ENCODE measurements at regions not wholly inside any gene's neighbourhood (a gene's known extent, or its start where the extent isn't known, plus 50 kb on each side); places are given as distances from the start of the nearest gene placed in this dataset.

DNA sequence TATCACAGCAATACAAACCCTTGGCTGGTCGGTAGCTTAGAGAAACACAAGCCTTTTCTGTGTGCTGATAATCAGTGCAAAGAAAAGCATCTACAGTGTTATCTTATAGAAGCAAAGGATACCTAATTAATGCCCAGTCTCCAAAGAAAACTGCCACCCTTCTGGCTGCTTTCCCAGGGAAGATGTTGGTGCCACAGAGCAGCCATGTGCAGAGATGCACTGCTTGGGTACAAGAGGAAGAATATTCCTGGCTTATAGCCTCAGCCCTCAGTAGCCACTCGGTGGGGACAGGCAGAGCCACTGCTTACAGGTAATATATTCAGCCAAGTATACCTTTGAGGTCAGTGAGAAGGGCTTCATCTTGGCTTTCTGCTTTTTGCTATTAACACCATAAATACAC is 185.3 kb downstream of the PCSK1 start:
- TF ChIP-seq, protein P1, sequence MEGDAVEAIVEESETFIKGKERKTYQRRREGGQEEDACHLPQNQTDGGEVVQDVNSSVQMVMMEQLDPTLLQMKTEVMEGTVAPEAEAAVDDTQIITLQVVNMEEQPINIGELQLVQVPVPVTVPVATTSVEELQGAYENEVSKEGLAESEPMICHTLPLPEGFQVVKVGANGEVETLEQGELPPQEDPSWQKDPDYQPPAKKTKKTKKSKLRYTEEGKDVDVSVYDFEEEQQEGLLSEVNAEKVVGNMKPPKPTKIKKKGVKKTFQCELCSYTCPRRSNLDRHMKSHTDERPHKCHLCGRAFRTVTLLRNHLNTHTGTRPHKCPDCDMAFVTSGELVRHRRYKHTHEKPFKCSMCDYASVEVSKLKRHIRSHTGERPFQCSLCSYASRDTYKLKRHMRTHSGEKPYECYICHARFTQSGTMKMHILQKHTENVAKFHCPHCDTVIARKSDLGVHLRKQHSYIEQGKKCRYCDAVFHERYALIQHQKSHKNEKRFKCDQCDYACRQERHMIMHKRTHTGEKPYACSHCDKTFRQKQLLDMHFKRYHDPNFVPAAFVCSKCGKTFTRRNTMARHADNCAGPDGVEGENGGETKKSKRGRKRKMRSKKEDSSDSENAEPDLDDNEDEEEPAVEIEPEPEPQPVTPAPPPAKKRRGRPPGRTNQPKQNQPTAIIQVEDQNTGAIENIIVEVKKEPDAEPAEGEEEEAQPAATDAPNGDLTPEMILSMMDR (IDR thresholded peaks at IDR 0.05): no peak
- no peak for TF ChIP-seq TCF7L2 (IDR thresholded peaks at IDR 0.05; ENCODE audit: low read depth, low read length)
- TF ChIP-seq SIN3A (IDR thresholded peaks at IDR 0.05; ENCODE audit: borderline replicate concordance, insufficient read depth, low read depth, low read length): no peak
- no peak for TF ChIP-seq POLR2AphosphoS5 (IDR thresholded peaks at IDR 0.05; ENCODE audit: low read depth, low read length)
- TF ChIP-seq, protein P2, sequence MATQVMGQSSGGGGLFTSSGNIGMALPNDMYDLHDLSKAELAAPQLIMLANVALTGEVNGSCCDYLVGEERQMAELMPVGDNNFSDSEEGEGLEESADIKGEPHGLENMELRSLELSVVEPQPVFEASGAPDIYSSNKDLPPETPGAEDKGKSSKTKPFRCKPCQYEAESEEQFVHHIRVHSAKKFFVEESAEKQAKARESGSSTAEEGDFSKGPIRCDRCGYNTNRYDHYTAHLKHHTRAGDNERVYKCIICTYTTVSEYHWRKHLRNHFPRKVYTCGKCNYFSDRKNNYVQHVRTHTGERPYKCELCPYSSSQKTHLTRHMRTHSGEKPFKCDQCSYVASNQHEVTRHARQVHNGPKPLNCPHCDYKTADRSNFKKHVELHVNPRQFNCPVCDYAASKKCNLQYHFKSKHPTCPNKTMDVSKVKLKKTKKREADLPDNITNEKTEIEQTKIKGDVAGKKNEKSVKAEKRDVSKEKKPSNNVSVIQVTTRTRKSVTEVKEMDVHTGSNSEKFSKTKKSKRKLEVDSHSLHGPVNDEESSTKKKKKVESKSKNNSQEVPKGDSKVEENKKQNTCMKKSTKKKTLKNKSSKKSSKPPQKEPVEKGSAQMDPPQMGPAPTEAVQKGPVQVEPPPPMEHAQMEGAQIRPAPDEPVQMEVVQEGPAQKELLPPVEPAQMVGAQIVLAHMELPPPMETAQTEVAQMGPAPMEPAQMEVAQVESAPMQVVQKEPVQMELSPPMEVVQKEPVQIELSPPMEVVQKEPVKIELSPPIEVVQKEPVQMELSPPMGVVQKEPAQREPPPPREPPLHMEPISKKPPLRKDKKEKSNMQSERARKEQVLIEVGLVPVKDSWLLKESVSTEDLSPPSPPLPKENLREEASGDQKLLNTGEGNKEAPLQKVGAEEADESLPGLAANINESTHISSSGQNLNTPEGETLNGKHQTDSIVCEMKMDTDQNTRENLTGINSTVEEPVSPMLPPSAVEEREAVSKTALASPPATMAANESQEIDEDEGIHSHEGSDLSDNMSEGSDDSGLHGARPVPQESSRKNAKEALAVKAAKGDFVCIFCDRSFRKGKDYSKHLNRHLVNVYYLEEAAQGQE (IDR thresholded peaks at IDR 0.05; ENCODE audit: insufficient read depth in 1 of 2, low read depth in 2 of 2, low read length in 1 of 2): no peak
- DNase-seq (ENCODE audit: low read depth, low spot score) (no peak), ATAC-seq (peak; percentile 28; the same call in 1 of the 2 replicates)
- H3K4me1 ChIP-seq (ENCODE audit: control insufficient read depth, insufficient read depth, low read length): peaks cover 22% of the 10 kb centered on the region
- intact Hi-C loops (cut with micrococcal nuclease; ENCODE audit: unreplicated experiment) (no loop called here), in situ Hi-C loops (cut with HindIII; ENCODE audit: low pct_unique_long_range_greater_than_20kb, low sequenced_read_pairs) (no loop called here)
- ChIA-PET POLR2A (no interaction called here), CTCF (interaction anchor here (0.6 kb wide), 1 partner anchor 1164 kb away, joined by 3 read pairs; no protein-coding TSS in a partner anchor)
- no peaks in the 10 kb centered on the region for H3K36me3 ChIP-seq (ENCODE audit: control insufficient read depth, insufficient read depth, low read length)
- H3K27ac ChIP-seq (ENCODE audit: low read length): peak overlapping the region; percentile 72
- no peak overlapping the region for H3K4me3 ChIP-seq (ENCODE audit: low read depth in 2 of 2, low read length in 2 of 2)
- no peaks in the 10 kb centered on the region for H3K27me3 ChIP-seq (ENCODE audit: control insufficient read depth, insufficient read depth, low read length)
- BruUV-seq (replicated peaks): no TSS peak
- no peaks in the 10 kb centered on the region for H3K9me3 ChIP-seq (ENCODE audit: control insufficient read depth, insufficient read depth, low read depth, low read length)

DNA sequence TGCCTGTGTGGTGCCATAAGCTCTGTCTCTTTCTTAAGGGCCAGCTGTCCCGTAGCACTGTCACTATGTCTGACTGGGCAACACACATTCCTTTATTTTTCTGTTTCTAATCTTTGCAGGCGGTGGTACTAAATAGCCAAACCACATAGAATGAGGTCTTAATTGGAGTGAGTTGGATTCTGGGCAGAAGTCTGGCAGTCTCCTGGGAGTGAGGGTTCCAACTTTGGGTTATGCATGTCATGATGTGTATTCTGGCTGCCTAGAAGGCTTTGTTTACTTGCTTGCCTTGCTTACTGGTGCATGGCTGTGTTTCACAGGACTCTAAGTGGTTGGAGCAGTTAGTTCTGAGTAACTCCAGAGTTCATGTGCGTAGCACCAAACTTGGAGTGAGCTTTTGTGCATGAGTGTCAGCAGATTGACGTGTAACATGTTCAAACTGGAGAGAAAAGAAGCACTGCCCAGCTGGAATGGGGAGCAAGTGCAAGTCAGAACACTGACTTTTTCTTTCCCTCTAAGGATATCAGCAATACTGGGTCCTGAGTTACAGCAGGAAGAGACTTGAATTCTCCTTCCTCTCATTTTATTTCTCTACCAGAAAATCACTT is 185.8 kb downstream of the PCSK1 start:
- DNase-seq (ENCODE audit: low read depth, low spot score) (no peak), ATAC-seq (peak; percentile 73)
- ChIA-PET POLR2A (no interaction called here), CTCF (interaction anchor here (0.6 kb wide), 1 partner anchor 1165 kb away, joined by 3 read pairs; no protein-coding TSS in a partner anchor)
- TF ChIP-seq, protein P2 (IDR thresholded peaks at IDR 0.05; ENCODE audit: insufficient read depth in 1 of 2, low read depth in 2 of 2, low read length in 1 of 2): no peak
- TF ChIP-seq TCF7L2 (IDR thresholded peaks at IDR 0.05; ENCODE audit: low read depth, low read length): no peak
- no peak for TF ChIP-seq POLR2AphosphoS5 (IDR thresholded peaks at IDR 0.05; ENCODE audit: low read depth, low read length)
- TF ChIP-seq SIN3A (IDR thresholded peaks at IDR 0.05; ENCODE audit: borderline replicate concordance, insufficient read depth, low read depth, low read length): no peak
- TF ChIP-seq, protein P1 (IDR thresholded peaks at IDR 0.05): no peak
- Histone ChIP-seq H3K27me3 (ENCODE audit: control insufficient read depth, insufficient read depth, low read length) (no peaks in the 10 kb centered on the region), H3K9me3 (ENCODE audit: control insufficient read depth, insufficient read depth, low read depth, low read length) (no peaks in the 10 kb centered on the region), H3K4me1 (ENCODE audit: control insufficient read depth, insufficient read depth, low read length) (peaks cover 22% of the 10 kb centered on the region), H3K27ac (ENCODE audit: low read length) (peak overlapping the region; percentile 72), H3K36me3 (ENCODE audit: control insufficient read depth, insufficient read depth, low read length) (no peaks in the 10 kb centered on the region), H3K4me3 (ENCODE audit: low read depth in 2 of 2, low read length in 2 of 2) (no peak overlapping the region)
- no TSS peak for BruUV-seq (replicated peaks)
- in situ Hi-C loops (cut with HindIII; ENCODE audit: low pct_unique_long_range_greater_than_20kb, low sequenced_read_pairs): no loop called here
- intact Hi-C loops (cut with micrococcal nuclease; ENCODE audit: unreplicated experiment): no loop called here
